Chondrocyte (in vitro differentiated cells): ENCODE measurements at regions not wholly inside any gene's neighbourhood (a gene's known extent, or its start where the extent isn't known, plus 50 kb on each side); places are given as distances from the start of the nearest gene placed in this dataset.
A peak's percentile ranks its signal among the peaks of the same experiment; 100 is the strongest.

Source experiments
- DNase-seq: peaks from one replicate; pipeline ENCODE4 v3.0.0; 2021; ENCODE audit warnings: mixed read lengths, low spot score
- H3K27ac Mint-ChIP-seq: one replicate; pipeline ENCODE4 v1.8.0; 2021; ENCODE audit warnings: mild to moderate bottlenecking, moderate library complexity, mixed read lengths; ENCODE audit not compliant: unreplicated experiment
- H3K27me3 Mint-ChIP-seq: 2 replicates; pipeline ENCODE4 v1.8.0; 2021; ENCODE audit warnings: low read depth, mixed read lengths
- H3K36me3 Mint-ChIP-seq: 2 replicates; pipeline ENCODE4 v1.8.0; 2021; ENCODE audit warnings: low read depth, mixed read lengths
- H3K4me1 Mint-ChIP-seq: 2 replicates; pipeline ENCODE4 v1.8.0; 2021; ENCODE audit warnings: low read depth, mild to moderate bottlenecking, mixed read lengths
- H3K4me3 Mint-ChIP-seq: one replicate; pipeline ENCODE4 v1.8.0; 2021; ENCODE audit warnings: mild to moderate bottlenecking, moderate library complexity, mixed read lengths; ENCODE audit not compliant: unreplicated experiment
- H3K9me3 Mint-ChIP-seq: 2 replicates; pipeline ENCODE4 v1.8.0; 2021; ENCODE audit warnings: low read depth, mixed read lengths
- TF ChIP-seq, protein P1 (sequence below): fragments of 200-600 bp; sonication (generic); IDR thresholded peaks from 2 replicates; pipeline ENCODE4 v1.5.0; 2021; ENCODE audit warnings: antibody characterized with exemption, mild to moderate bottlenecking, moderate library complexity

GRCh38 chr22:49629261-49629570 is 198.5 kb downstream of the BRD1 start:
- TF ChIP-seq, protein P1, sequence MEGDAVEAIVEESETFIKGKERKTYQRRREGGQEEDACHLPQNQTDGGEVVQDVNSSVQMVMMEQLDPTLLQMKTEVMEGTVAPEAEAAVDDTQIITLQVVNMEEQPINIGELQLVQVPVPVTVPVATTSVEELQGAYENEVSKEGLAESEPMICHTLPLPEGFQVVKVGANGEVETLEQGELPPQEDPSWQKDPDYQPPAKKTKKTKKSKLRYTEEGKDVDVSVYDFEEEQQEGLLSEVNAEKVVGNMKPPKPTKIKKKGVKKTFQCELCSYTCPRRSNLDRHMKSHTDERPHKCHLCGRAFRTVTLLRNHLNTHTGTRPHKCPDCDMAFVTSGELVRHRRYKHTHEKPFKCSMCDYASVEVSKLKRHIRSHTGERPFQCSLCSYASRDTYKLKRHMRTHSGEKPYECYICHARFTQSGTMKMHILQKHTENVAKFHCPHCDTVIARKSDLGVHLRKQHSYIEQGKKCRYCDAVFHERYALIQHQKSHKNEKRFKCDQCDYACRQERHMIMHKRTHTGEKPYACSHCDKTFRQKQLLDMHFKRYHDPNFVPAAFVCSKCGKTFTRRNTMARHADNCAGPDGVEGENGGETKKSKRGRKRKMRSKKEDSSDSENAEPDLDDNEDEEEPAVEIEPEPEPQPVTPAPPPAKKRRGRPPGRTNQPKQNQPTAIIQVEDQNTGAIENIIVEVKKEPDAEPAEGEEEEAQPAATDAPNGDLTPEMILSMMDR = no peak
- Mint-ChIP-seq H3K36me3 (no peaks in the 10 kb centered on the region), H3K27ac (no peak overlapping the region), H3K4me3 (no peak overlapping the region), H3K9me3 (no peaks in the 10 kb centered on the region), H3K27me3 (peaks cover 24% of the 10 kb centered on the region), H3K4me1 (peaks cover 8% of the 10 kb centered on the region)
- no peak for DNase-seq

GRCh38 chr22:49628391-49629260 is 199.0 kb downstream of the BRD1 start:
- Mint-ChIP-seq H3K4me1 (peaks cover 8% of the 10 kb centered on the region), H3K27me3 (peaks cover 24% of the 10 kb centered on the region), H3K9me3 (no peaks in the 10 kb centered on the region), H3K4me3 (no peak overlapping the region), H3K36me3 (no peaks in the 10 kb centered on the region), H3K27ac (no peak overlapping the region)
- TF ChIP-seq, protein P1 = no peak
- DNase-seq = no peak

DNA sequence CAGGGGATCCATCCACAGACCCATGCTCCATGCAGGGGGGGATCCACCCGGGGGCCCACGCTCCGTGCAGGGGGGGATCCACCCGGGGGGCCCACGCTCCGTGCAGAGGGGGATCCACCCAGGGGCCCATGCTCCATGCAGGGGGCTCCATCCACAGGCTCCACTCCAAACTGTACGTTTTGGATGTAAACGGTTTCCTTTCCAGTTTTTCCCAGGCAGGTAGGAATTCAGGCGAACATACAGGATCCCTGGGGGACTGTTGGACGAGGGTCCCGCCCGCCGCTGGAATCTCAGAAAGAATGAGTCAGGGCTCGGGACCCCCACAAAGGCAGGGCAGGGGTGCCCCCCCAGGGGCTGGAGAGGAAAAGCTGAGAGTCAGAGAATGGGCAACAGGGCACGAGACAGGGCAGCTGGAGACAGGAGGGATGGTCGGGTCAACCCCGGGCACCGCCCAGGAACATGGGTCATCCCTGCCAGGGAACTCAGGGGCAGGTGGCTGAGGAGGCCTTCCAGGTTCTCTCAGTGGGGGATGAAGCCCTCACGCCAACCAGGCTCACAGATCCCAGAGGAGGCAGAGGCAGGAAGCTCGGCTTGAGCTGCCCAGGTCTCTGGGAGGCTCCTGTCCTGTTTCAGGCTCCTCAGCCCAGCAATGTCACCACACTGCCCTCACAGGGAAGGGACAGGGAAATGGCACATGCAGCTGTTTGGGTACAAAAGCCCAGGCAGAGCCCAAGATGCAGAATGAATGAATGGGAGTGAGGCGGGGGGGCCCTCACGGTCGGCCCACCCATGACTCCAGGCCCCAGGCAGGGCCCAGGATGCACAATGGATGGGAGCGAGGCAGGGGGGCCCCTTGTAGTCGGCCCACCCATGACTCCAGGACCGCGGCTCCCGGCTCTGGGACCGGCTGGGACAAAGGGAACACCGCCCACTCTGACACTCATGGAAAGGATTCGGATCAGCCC is 200.2 kb downstream of the BRD1 start:
- Mint-ChIP-seq H3K9me3 (no peaks in the 10 kb centered on the region), H3K27me3 (peaks cover 24% of the 10 kb centered on the region), H3K4me1 (peaks cover 8% of the 10 kb centered on the region), H3K4me3 (no peak overlapping the region), H3K36me3 (no peaks in the 10 kb centered on the region), H3K27ac (no peak overlapping the region)
- DNase-seq = peak; percentile 89
- TF ChIP-seq, protein P1 = no peak

DNA sequence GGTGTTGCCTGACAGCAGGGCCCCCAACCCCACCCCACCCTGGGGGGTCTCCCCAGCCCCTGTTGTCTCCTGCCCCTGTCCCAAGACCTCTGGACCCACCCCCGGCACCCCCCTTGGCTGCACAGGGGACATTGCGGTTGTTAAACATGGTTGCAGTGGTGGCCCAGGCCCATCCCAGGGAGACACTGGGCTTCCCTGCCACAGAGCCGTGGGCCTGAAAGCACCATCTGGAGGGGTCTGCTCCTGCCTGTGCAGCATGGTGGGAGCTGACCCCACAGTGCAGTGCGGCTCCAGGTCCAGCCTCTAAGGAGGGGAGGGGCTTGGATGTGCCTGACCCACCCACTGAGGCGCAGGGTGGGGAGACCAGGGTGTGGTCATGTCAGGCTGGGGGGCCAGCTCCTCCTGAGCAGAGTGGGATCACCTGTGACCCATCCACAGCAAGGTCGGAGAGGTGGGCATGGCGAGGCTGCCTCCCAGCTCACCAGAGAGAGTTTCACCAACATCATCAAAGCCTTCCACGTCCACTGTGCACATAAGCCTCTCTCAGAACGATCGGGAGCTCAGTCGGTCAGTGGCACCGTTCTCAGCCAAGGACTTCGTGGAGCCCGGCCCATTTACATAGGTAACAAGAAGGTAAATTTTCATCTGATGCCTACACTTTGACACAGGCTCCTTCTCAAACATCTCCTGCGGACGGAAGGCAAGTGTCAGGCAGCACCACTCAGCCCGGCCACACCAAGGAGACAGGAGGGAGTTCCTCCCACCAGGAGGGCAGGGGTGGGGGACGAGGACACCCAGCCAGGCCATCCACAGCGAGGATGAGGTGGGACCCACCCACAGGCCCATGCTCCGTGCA is 201.1 kb downstream of the BRD1 start:
- TF ChIP-seq, protein P1 = no peak
- Mint-ChIP-seq H3K4me3 (no peak overlapping the region), H3K36me3 (no peaks in the 10 kb centered on the region)

More for the DNA sequence above, 201.1 kb downstream of the BRD1 start:
- no peaks in the 10 kb centered on the region for H3K9me3 Mint-ChIP-seq
- H3K4me1 Mint-ChIP-seq = peaks cover 8% of the 10 kb centered on the region
- H3K27me3 Mint-ChIP-seq = peaks cover 24% of the 10 kb centered on the region
- peak; percentile 86 for DNase-seq
- H3K27ac Mint-ChIP-seq = no peak overlapping the region
